Duodenal mucosa (tissue), 2 donors: ENCODE measurements at regions not wholly inside any gene's neighbourhood (a gene's known extent, or its start where the extent isn't known, plus 50 kb on each side); places are given as distances from the start of the nearest gene placed in this dataset.

Experiments
- H3K27ac ChIP-seq: one replicate; pipeline ENCODE4 v1.7.0; 2013; ENCODE audit warnings: low read depth, low read length
- H3K27me3 ChIP-seq, 2 donors: one replicate each; pipeline ENCODE4 v1.7.0; 2013; ENCODE audit warnings: low read length in 2 of 2, control low read depth in 1 of 2; ENCODE audit not compliant: insufficient read depth in 2 of 2, control insufficient read depth in 1 of 2
- H3K36me3 ChIP-seq, 2 donors: one replicate each; pipeline ENCODE4 v1.7.0; 2013; ENCODE audit warnings: low read length in 2 of 2, control low read depth in 1 of 2; ENCODE audit not compliant: insufficient read depth in 2 of 2, control insufficient read depth in 1 of 2
- H3K4me1 ChIP-seq, 2 donors: one replicate each; pipeline ENCODE4 v1.7.0; 2013; ENCODE audit warnings: low read length in 2 of 2, control low read depth in 1 of 2; ENCODE audit not compliant: insufficient read depth in 2 of 2, control insufficient read depth in 1 of 2
- H3K4me3 ChIP-seq, 2 donors: one replicate each; pipeline ENCODE4 v1.7.0; 2013; ENCODE audit warnings: low read length in 2 of 2, low read depth in 1 of 2
- H3K9ac ChIP-seq, 2 donors: one replicate each; pipeline ENCODE4 v1.7.0; 2013; ENCODE audit warnings: low read length in 2 of 2, low read depth in 1 of 2
- H3K9me3 ChIP-seq, 2 donors: one replicate each; pipeline ENCODE4 v1.7.0; 2013; ENCODE audit warnings: low read length in 2 of 2, control low read depth in 1 of 2; ENCODE audit not compliant: control insufficient read depth in 1 of 2

DNA sequence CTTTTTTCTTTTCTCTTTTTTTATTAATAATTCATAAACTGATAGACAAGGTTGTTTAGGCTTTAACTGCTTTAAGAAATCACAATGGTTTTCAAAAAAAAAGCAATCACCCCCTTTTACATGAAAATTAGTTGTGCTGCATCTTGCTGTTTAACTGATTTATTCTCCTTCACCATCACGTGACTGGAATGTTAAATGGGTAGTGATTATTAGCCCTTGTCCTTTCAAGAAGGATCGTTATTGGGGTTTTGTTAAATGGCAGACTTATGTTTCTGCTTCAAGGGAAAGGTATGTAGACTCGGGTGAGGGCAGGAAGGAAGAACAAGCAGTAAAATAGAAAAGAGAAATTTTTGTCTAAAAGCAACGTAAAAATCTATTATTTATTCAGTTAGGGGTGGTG is 175.6 kb upstream of the TLE4 start:
- H3K27me3 ChIP-seq: no peaks in the 10 kb centered on the region
- H3K36me3 ChIP-seq: no peaks in the 10 kb centered on the region
- no peak overlapping the region for H3K9ac ChIP-seq
- no peaks in the 10 kb centered on the region for H3K9me3 ChIP-seq
- H3K4me3 ChIP-seq: no peak overlapping the region
- no peak overlapping the region for H3K27ac ChIP-seq
- H3K4me1 ChIP-seq: no peaks in the 10 kb centered on the region

DNA sequence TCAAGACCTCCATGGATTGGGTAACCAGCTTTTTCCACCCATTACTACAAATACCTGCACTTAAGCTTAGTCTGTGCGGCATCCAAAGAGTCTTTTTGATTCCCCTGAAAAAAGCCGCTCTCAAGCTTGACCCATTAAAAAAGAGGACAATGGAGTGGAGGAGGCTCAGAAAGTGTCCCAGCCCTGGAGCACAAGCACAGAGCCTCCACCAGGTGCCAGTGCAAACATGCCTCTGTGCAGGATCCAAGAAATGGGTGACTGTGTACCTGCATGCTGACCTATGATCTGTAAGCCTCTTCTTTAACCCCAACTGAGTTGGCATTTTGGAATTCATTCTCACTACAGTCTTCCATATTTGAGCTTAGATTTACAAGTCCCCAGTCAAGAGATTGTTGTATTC is 168.3 kb upstream of the TLE4 start:
- Histone ChIP-seq H3K27me3 (no peaks in the 10 kb centered on the region), H3K27ac (no peak overlapping the region), H3K9me3 (no peaks in the 10 kb centered on the region), H3K4me3 (no peak overlapping the region), H3K4me1 (no peaks in the 10 kb centered on the region), H3K9ac (no peak overlapping the region), H3K36me3 (no peaks in the 10 kb centered on the region)

DNA sequence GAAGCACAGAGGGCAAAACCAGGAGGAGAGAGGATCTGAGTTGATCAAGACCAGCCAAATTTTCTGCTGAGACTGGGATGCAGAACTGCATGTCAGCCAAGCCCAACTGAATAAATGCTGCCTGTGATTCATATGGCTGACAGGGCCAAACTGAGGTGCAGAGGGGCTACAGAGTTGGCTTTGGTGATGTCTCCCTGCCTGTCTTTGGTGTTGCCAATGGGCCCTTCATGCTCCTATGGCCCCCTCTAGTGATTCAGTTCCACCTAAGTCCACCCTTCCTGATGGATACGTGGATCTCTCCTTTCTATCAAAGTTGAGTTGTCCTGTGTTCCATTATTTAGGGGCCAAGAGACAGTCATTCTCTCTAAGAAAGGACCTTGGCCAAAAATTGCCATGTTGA is 163.6 kb upstream of the TLE4 start:
- Histone ChIP-seq H3K4me1 (no peaks in the 10 kb centered on the region), H3K27me3 (no peaks in the 10 kb centered on the region), H3K4me3 (no peak overlapping the region), H3K27ac (no peak overlapping the region), H3K9me3 (no peaks in the 10 kb centered on the region), H3K36me3 (no peaks in the 10 kb centered on the region), H3K9ac (no peak overlapping the region)

DNA sequence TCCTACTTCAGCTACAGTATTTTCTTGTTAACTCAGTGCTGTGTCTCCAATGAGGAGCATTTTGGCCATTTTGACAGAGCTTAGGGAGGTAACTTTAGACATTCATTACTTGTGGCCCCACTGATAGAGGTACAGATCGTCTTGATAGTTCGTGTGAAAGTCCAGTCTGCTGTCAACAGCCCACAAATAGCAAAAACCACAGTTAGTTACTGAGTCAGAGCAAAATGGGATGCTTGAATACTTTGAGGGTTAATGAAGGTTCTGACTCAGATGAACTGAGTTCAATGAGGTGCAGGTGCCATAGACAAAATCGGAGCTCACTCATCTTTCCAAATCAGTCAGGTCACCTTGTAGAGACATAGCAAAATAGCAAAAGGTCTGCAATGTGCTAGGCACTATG is 163.1 kb upstream of the TLE4 start:
- Histone ChIP-seq H3K27ac (no peak overlapping the region), H3K27me3 (no peaks in the 10 kb centered on the region), H3K9ac (no peak overlapping the region), H3K9me3 (no peaks in the 10 kb centered on the region), H3K36me3 (no peaks in the 10 kb centered on the region), H3K4me1 (no peaks in the 10 kb centered on the region), H3K4me3 (no peak overlapping the region)

DNA sequence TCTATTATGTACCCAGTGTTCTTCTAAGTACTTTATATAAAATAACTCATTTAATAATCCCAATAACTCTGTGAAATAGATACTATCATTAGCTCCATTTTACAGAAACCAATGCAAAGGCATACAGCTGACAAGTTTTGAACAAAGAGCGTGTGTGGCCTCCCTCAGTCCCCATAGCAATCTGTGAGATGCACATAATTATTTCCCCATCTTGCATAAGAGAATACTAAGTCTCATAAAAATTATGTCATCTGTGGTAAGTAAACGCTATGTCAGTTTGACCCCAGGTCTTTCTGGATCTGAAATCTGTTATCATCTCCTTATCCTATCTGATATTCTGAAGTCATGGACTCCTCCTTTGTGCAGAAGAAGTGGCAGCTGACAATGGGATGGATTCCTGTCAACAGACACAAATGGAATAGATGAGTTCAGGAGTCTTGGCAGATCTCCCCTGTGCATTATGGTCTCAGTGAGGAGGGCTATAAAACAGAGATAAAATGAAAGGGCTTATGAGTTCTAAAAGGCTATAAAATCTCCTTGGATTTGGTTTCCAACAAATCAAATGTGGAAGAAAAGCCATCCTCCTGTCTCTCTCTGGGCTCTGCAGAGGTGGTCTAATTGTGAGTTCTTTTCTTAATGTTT is 162.5 kb upstream of the TLE4 start:
- Histone ChIP-seq H3K27ac (no peak overlapping the region), H3K4me1 (no peaks in the 10 kb centered on the region), H3K36me3 (no peaks in the 10 kb centered on the region), H3K9ac (no peak overlapping the region), H3K27me3 (no peaks in the 10 kb centered on the region), H3K9me3 (no peaks in the 10 kb centered on the region), H3K4me3 (no peak overlapping the region)

DNA sequence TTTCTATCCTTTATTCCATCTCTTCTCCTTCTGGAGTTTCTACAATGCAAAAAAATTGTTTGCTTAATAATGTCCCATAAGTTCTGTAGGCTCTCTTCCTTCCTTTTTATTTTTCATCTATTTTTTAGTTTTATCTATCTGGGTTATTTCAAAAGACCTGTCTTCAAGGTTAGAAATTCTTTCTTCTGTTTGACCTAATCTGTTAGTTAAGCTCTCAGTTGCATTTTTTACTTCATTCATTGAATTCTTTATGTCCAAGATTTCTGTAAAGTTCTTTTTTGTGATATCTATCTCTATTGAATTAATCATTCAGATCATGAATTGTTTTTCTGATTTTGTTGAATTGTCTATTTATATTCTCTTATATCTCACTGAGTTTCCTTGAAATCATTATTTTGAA is 145.9 kb upstream of the TLE4 start:
- Histone ChIP-seq H3K9me3 (peaks cover 0 to 5% of the 10 kb centered on the region in 2 donors), H3K4me1 (no peaks in the 10 kb centered on the region), H3K27ac (no peak overlapping the region), H3K27me3 (no peaks in the 10 kb centered on the region), H3K4me3 (no peak overlapping the region), H3K9ac (no peak overlapping the region), H3K36me3 (no peaks in the 10 kb centered on the region)

DNA sequence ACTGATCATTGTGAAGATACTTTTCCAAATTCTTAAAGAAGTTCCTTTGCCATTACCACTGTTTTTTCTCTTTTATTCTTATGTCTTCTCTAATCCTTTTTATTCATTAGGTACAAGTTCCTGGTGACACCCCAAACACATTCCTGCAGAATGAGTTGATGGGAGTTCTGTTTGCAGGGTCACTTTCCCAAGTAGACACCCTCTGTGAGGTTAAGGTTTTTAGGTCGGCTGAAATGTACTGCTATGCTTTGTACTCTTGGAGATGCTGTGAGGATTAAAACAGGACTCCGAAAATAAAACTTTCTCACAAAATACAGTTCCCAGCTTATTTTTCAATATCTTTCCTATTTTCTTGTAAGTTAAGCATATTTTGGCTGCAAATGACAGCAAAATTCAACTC is 143.3 kb upstream of the TLE4 start:
- Histone ChIP-seq H3K27ac (no peak overlapping the region), H3K36me3 (no peaks in the 10 kb centered on the region), H3K4me1 (no peaks in the 10 kb centered on the region), H3K4me3 (no peak overlapping the region), H3K9me3 (peaks cover 0 to 5% of the 10 kb centered on the region in 2 donors), H3K9ac (no peak overlapping the region), H3K27me3 (no peaks in the 10 kb centered on the region)

DNA sequence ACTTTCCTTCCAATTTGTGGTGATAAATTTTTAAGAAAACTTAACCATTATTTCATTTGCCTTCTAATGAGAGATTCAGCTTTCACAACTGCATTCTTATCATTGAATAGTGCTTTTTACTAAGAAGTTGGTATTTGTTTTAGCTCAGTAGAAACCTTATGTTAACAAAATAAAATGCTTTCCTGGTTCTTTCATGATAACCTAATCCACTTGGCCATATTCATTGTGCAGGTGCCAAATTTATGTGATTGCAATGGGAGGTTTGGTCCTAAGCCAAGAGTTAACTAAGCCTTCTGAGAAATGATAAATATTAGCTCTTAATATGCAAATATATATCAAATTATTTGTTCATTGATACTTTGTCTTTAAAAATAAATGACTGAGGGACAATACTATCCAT is 141.1 kb upstream of the TLE4 start:
- Histone ChIP-seq H3K4me3 (no peak overlapping the region), H3K27ac (no peak overlapping the region), H3K9me3 (peaks cover 0 to 5% of the 10 kb centered on the region in 2 donors)

DNA sequence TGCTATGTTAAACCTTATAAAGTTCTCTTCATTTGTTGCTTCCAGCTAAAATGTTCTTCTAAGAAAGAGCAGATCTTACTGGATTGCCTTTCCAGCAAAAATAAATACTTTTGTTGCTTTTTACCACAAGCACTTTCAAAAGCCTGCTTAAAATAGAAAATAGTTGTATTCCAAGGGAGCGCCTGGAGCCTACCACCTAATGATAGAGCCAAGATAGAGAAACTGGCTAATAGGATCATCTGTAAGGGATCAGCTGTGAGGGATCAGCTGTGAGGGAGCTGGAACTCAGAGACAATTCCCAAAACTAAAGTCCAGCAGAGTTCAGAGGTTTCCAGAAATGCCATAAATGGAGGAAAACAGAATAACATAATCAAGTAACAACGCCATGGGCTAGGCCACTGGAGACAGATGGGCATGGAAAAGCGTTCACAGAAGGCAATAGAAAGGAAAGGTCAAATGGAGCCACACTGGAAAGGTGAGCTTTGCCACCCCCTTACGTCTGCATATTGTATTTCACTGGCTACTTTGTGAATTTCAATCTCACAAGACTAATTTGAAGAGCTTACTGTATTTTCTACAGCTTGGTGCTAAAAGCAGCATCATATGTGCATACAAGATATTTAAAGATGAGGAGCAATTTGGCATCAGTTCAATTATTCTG is 140.6 kb upstream of the TLE4 start:
- H3K4me1 ChIP-seq: no peaks in the 10 kb centered on the region
- no peak overlapping the region for H3K27ac ChIP-seq
- H3K9ac ChIP-seq: no peak overlapping the region
- no peaks in the 10 kb centered on the region for H3K36me3 ChIP-seq
- H3K9me3 ChIP-seq: peaks cover 0 to 5% of the 10 kb centered on the region in 2 donors
- no peak overlapping the region for H3K4me3 ChIP-seq
- H3K27me3 ChIP-seq: no peaks in the 10 kb centered on the region

More for the DNA sequence above, 141.1 kb upstream of the TLE4 start:
- Histone ChIP-seq H3K36me3 (no peaks in the 10 kb centered on the region), H3K4me1 (no peaks in the 10 kb centered on the region), H3K27me3 (no peaks in the 10 kb centered on the region), H3K9ac (no peak overlapping the region)

DNA sequence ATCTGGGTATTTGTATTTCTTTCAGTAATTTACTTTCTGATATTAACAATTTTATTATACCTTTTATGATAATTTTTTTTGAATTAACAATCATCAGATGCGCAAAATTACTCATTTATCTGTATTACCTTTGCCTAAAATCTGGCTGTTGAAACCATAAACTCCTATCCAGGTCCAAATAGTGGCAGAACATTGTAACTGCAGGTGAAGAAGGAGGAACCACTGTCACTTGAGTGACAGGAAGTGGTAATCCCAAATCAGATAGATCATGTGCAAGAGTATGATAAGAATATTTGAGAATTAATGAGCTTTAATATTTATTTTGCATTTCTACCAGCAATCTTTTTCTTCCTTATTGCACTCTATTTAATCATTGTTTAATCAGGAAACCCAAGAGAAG is 139.3 kb upstream of the TLE4 start:
- H3K27ac ChIP-seq: no peak overlapping the region
- H3K4me3 ChIP-seq: no peak overlapping the region
- H3K9me3 ChIP-seq: no peaks in the 10 kb centered on the region
- H3K4me1 ChIP-seq: no peaks in the 10 kb centered on the region
- H3K36me3 ChIP-seq: no peaks in the 10 kb centered on the region
- H3K27me3 ChIP-seq: no peaks in the 10 kb centered on the region
- H3K9ac ChIP-seq: no peak overlapping the region
